Left lobe of liver (tissue), 2 donors: ENCODE measurements at regions not wholly inside any gene's neighbourhood (a gene's known extent, or its start where the extent isn't known, plus 50 kb on each side); places are given as distances from the start of the nearest gene placed in this dataset.
"Not testable (repeated sequence)": the region's sequence is repeated elsewhere in the genome, so short reads cannot be mapped to it uniquely, and the experiment has no call there.

Source experiments
- ATAC-seq: fragments of 200-7000 bp; cut with Tn5 transposase; one replicate; pipeline ENCODE4 v1.9.1; 2020; ENCODE audit warnings: mild to moderate bottlenecking, moderate library complexity
- DNase-seq: peaks from one replicate; pipeline ENCODE4 v3.0.0-alpha.2; 2020; ENCODE audit warnings: low spot score
- donor health status: DM: no; HTN: no; CAD: no; lungs with moderate emphysema.
- donor health status: DM: no; HTN: yes; CAD: no.

GRCh38 chr7:79664884-79665676 is 211.6 kb upstream of the MAGI2 start:
- no peak for DNase-seq
- no peak for ATAC-seq

- no peak for DNase-seq
- no peak for ATAC-seq
Observed at GRCh38 chr7:79658304-79658703, 204.8 kb upstream of the MAGI2 start.

- ATAC-seq, result no peak
- DNase-seq, result no peak
Observed at GRCh38 chr7:79653136-79653631, 199.7 kb upstream of the MAGI2 start.

- ATAC-seq (no peak), DNase-seq (no peak)
Observed at GRCh38 chr7:79652619-79653018, 199.2 kb upstream of the MAGI2 start.

GRCh38 chr7:79647711-79648110 is 194.2 kb upstream of the MAGI2 start:
- ATAC-seq, result no peak

GRCh38 chr7:79646278-79646677 is 192.8 kb upstream of the MAGI2 start:
- ATAC-seq, result no peak

More at GRCh38 chr7:79647711-79648110, 194.2 kb upstream of the MAGI2 start:
- DNase-seq, result no peak

GRCh38 chr7:79636849-79637248 is 183.4 kb upstream of the MAGI2 start:
- DNase-seq (no peak), ATAC-seq (no peak)

More at GRCh38 chr7:79646278-79646677, 192.8 kb upstream of the MAGI2 start:
- DNase-seq, result no peak

- not testable (repeated sequence) for ATAC-seq, DNase-seq
Observed at GRCh38 chr7:79625921-79626320, 172.5 kb upstream of the MAGI2 start.

- no peak for ATAC-seq
- DNase-seq, result no peak
Observed at GRCh38 chr7:79624336-79624735, 170.9 kb upstream of the MAGI2 start.

- ATAC-seq (no peak), DNase-seq (no peak)
Observed at GRCh38 chr7:79622781-79623180, 169.3 kb upstream of the MAGI2 start.

GRCh38 chr7:79620291-79620690 is 166.8 kb upstream of the MAGI2 start:
- ATAC-seq, result no peak
- no peak for DNase-seq

GRCh38 chr7:79619216-79619615 is 165.7 kb upstream of the MAGI2 start:
- ATAC-seq (no peak), DNase-seq (no peak)

GRCh38 chr7:79615871-79616640 is 162.6 kb upstream of the MAGI2 start:
- DNase-seq (no peak), ATAC-seq (no peak)

GRCh38 chr7:79615466-79615865 is 162.0 kb upstream of the MAGI2 start:
- DNase-seq, result no peak
- ATAC-seq, result no peak

GRCh38 chr7:79612903-79613302 is 159.4 kb upstream of the MAGI2 start:
- DNase-seq (no peak), ATAC-seq (no peak)

- DNase-seq (no peak), ATAC-seq (no peak)
Observed at GRCh38 chr7:79612022-79612421, 158.6 kb upstream of the MAGI2 start.

GRCh38 chr7:79610748-79611304 is 157.4 kb upstream of the MAGI2 start:
- ATAC-seq (no peak), DNase-seq (no peak)

- no peak for ATAC-seq
- DNase-seq, result no peak
Observed at GRCh38 chr7:79610313-79610712, 156.8 kb upstream of the MAGI2 start.

- ATAC-seq, result peak; percentile 71
Observed at GRCh38 chr7:79608005-79608404, 154.5 kb upstream of the MAGI2 start.

GRCh38 chr7:79604841-79605240 is 151.4 kb upstream of the MAGI2 start:
- DNase-seq, result no peak
- no peak for ATAC-seq

More at GRCh38 chr7:79608005-79608404, 154.5 kb upstream of the MAGI2 start:
- no peak for DNase-seq

- DNase-seq (no peak), ATAC-seq (no peak)
Observed at GRCh38 chr7:79598351-79598750, 144.9 kb upstream of the MAGI2 start.

GRCh38 chr7:79594671-79595070 is 141.2 kb upstream of the MAGI2 start:
- not testable (repeated sequence) for ATAC-seq, DNase-seq
